MM.1S (cell line): ENCODE measurements at regions not wholly inside any gene's neighbourhood (a gene's known extent, or its start where the extent isn't known, plus 50 kb on each side); places are given as distances from the start of the nearest gene placed in this dataset.

Source experiments
- CTCF ChIP-seq: fragments of 300-600 bp; sonication (generic); IDR thresholded peaks from 2 replicates; pipeline ENCODE4 v1.5.1; 2016; ENCODE audit warnings: antibody characterized with exemption, low read length, mixed read lengths
- EZH2 ChIP-seq: fragments of 300-600 bp; sonication (generic); optimal IDR thresholded peaks from 2 replicates; pipeline ENCODE3; 2017; ENCODE audit warnings: low read depth, mild to moderate bottlenecking, antibody characterized with exemption, low read length, mixed read lengths
- EZH2phosphoT487 ChIP-seq: fragments of 300-600 bp; sonication (generic); IDR thresholded peaks from 2 replicates; pipeline ENCODE4 v1.6.1; 2018; ENCODE audit warnings: antibody characterized with exemption, low read length

- TF ChIP-seq CTCF (no peak), EZH2 (no peak), EZH2phosphoT487 (no peak)
These were observed 198.3 kb upstream of the ZMIZ1 start for GRCh38 chr10:78870458-78870857.
